GM18505 (cell line): ENCODE measurements at regions not wholly inside any gene's neighbourhood (a gene's known extent, or its start where the extent isn't known, plus 50 kb on each side); places are given as distances from the start of the nearest gene placed in this dataset.

ENCODE experiments used
- ATAC-seq: cut with Tn5 transposase; IDR thresholded peaks from one replicate; pipeline ENCODE4 v1.9.1; 2021; ENCODE audit not compliant: unreplicated experiment
- POLR2A ChIP-seq: IDR thresholded peaks from 4 replicates; pipeline ENCODE4 v1.6.1; 2011; ENCODE audit warnings: borderline replicate concordance; ENCODE audit not compliant: insufficient read depth, insufficient read length; ENCODE audit errors: extremely low read depth

DNA sequence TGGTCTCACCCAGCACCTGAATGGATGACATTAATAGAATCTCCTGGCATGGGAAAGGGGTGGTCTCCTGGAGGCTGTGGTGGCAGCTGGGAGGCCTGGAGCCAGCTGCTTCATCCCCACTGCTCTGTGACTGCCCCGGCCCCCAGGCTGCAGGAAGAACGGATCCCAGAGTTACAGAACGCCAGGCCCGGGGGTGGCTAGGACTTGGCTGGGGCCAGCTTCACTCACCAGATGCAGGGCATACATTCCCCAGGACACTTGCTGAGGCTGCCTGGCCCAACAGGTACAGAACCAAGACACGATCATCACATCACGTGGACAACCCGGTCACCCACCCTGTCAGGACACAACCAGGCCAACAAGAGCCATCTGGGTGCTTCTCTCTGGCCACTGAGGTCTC lies 178.6 kb upstream of the SALL3 start:
- no peak for ATAC-seq
- no peak for TF ChIP-seq POLR2A

- TF ChIP-seq POLR2A: no peak
- ATAC-seq: no peak
These were observed 176.5 kb upstream of the SALL3 start for GRCh38 chr18:78803104-78803503.

- ATAC-seq: no peak
- no peak for TF ChIP-seq POLR2A
These were observed 175.2 kb upstream of the SALL3 start for GRCh38 chr18:78804206-78805030.

GRCh38 chr18:78805840-78806239 lies 173.8 kb upstream of the SALL3 start:
- no peak for ATAC-seq
- TF ChIP-seq POLR2A: no peak

DNA sequence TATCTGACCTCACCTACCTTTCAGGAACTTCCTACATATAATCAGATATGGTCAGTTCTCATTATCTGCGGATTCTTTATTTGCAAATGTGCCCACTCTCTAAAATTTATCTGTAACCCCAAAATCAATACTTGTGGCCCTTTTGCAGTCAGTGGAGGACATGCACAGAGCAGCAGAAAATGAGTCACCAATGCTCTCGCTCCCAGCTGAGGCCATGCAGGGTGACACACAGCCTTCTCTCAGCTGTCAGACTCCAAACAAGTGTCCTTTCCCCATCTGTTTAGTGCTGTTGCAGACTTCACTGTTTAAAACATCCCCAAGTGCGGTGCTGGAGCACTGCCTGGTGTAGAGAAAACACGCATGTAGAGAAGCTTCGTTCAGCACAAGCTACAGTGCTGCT lies 171.9 kb upstream of the SALL3 start:
- TF ChIP-seq POLR2A: no peak
- no peak for ATAC-seq

GRCh38 chr18:78809845-78810244 lies 169.8 kb upstream of the SALL3 start:
- ATAC-seq: no peak
- no peak for TF ChIP-seq POLR2A

DNA sequence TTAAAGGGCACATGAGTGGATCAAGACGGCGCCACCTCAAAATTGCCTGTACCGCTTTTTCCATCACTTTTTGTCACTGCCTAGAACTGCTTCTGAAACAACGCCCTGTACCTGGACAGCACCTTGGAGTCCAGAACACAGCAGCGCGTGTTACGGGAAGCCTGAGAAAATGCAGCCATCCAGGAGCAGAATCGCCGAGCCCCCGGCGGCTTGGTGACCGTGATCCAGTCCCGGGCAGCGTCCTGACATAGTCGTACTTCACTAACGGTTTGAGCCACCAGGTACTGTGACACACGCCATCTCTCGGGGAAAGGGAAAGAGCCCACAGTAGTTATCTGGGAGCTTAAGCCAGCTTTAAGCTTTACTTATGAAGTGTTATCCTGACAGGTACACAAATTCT lies 168.9 kb upstream of the SALL3 start:
- no peak for TF ChIP-seq POLR2A
- no peak for ATAC-seq

DNA sequence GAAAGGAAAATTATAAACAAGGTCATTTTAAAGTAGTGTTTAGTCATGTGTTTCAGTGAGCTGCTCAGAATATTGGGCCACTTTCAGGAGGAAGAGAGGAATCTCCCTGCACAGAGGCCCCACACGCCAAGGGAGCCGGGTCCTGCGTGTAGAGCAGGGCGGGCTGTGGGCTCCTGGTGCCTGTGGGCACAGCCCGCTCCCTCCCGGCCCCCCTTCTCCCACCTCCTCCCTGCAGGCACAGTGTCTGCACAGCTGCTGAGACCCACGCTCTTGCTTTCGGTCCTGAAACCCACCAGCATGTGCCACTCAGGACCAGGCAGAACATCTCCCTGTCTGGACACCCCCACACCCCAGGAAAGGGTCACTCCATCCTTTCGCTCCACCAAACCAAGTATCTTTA lies 167.6 kb upstream of the SALL3 start:
- no peak for ATAC-seq
- TF ChIP-seq POLR2A: no peak

- no peak for ATAC-seq
- TF ChIP-seq POLR2A: no peak
These were observed 166.5 kb upstream of the SALL3 start for GRCh38 chr18:78813156-78813555.

DNA sequence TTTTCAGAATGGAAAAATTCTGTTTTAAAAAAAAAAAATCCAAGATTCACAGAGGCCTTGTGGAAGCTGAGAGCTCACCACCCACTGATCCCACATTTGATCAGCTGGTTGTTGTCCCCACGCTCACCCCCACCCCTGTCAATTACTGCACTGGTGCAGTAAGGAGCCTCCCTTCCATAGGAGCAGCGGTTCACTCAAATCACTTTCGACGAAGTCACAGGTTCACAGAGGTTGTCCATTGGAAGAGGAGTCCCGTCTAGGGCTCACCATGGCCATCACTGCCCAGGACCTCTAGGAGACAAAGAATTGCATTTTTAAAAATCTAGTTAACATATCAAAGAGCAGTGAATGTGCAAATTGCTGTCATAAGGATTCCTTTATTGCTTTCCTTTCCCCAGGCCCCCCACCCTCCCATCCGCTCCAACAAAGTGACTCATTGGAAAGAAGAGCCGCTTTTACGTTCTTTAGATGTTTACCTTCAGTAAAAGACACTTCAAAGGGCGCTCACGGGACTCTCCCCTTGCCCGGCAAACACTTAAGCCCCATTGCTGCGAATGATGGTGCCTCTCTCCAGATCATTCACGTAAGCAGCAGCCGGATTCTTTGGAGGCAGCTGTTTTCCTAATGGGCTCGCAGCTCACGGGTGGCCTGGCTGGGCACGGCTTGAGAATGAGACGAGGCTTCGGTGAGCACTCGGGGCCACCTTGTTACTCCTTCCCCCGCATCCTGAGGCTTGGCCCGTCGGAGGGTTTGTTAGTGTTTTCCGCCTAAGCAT lies 165.5 kb upstream of the SALL3 start:
- no peak for TF ChIP-seq POLR2A
- ATAC-seq: no peak

DNA sequence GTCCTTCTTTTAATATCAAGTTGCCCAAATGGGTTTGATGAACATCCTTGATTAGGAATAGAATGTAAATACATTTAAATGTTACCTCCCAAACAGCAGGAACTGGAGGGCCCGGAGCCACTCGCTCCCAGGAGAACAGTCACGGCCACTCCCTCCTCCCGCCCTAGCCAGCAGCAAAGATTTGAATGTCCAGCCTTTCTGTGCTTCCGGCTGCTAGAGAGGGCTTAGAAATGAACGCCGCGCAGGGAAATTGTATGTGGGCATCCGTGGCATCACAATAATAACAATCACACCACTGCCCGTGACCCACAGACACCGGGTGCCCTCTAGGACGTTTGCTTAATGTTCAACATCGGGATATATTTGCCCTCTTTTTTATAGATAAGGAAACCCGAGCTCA lies 164.9 kb upstream of the SALL3 start:
- TF ChIP-seq POLR2A: no peak
- no peak for ATAC-seq

- ATAC-seq: no peak
- no peak for TF ChIP-seq POLR2A
These were observed 163.5 kb upstream of the SALL3 start for GRCh38 chr18:78816114-78816513.

GRCh38 chr18:78816916-78817315 lies 162.7 kb upstream of the SALL3 start:
- TF ChIP-seq POLR2A: no peak
- no peak for ATAC-seq

- no peak for TF ChIP-seq POLR2A
- no peak for ATAC-seq
These were observed 161.1 kb upstream of the SALL3 start for GRCh38 chr18:78818495-78818894.
